Natural killer cell (primary cell): ENCODE measurements at regions not wholly inside any gene's neighbourhood (a gene's known extent, or its start where the extent isn't known, plus 50 kb on each side); places are given as distances from the start of the nearest gene placed in this dataset.

Experiments
- ATAC-seq, 3 donors: fragments of 150-1000 bp in 2 of 3; fragments of 200-7000 bp in 1 of 3; cut with Tn5 transposase; 1 replicate in 1 of 3; 2 replicates in 2 of 3; pipeline ENCODE4 v1.10.0; 2021; ENCODE audit warnings: mild to moderate bottlenecking in 2 of 3, moderate library complexity in 2 of 3
- DNase-seq, 2 donors: peaks; one replicate each; pipeline versions ENCODE4 v3.0.0 to v3.0.0-alpha.2; 2013 to 2021; ENCODE audit warnings: mixed read lengths in 1 of 2
- H3K27ac ChIP-seq: one replicate; pipeline ENCODE4 v1.5.1; 2013; ENCODE audit warnings: mild to moderate bottlenecking, low read length
- H3K27me3 ChIP-seq: one replicate; pipeline ENCODE4 v1.6.1; 2013; ENCODE audit warnings: low read length; ENCODE audit not compliant: control insufficient read depth, insufficient read depth
- H3K36me3 ChIP-seq: one replicate; pipeline ENCODE4 v1.6.1; 2013; ENCODE audit warnings: low read length; ENCODE audit not compliant: control insufficient read depth, insufficient read depth
- H3K4me1 ChIP-seq: one replicate; pipeline ENCODE4 v1.6.1; 2013; ENCODE audit warnings: low read length; ENCODE audit not compliant: control insufficient read depth, insufficient read depth
- H3K4me3 ChIP-seq: one replicate; pipeline ENCODE4 v1.5.1; 2013; ENCODE audit warnings: low read length
- H3K9me3 ChIP-seq: one replicate; pipeline ENCODE4 v1.6.1; 2013; ENCODE audit warnings: low read length; ENCODE audit not compliant: control insufficient read depth, insufficient read depth
- H3K27ac Mint-ChIP-seq, 2 donors: one replicate each; pipeline ENCODE4 v1.8.0; 2022; ENCODE audit warnings: mild to moderate bottlenecking in 2 of 2, mixed read lengths in 2 of 2, moderate library complexity in 1 of 2
- H3K27me3 Mint-ChIP-seq, 2 donors: one replicate each; pipeline ENCODE4 v1.8.0; 2022; ENCODE audit warnings: low read depth in 2 of 2, mixed read lengths in 2 of 2
- H3K36me3 Mint-ChIP-seq: one replicate; pipeline ENCODE4 v1.8.0; 2022; ENCODE audit warnings: mixed read lengths
- H3K4me1 Mint-ChIP-seq, 2 donors: one replicate each; pipeline ENCODE4 v1.8.0; 2022; ENCODE audit warnings: mixed read lengths in 2 of 2
- H3K4me3 Mint-ChIP-seq: one replicate; pipeline ENCODE4 v1.8.0; 2022; ENCODE audit warnings: mild to moderate bottlenecking, moderate library complexity, mixed read lengths
- H3K9me3 Mint-ChIP-seq, 2 donors: one replicate each; pipeline ENCODE4 v1.8.0; 2022; ENCODE audit warnings: mixed read lengths in 2 of 2
- WGBS: methylation state at CpG from one replicate; pipeline ENCODE4 v1.1.7; 2013; ENCODE audit warnings: missing lambda C conversion rate; ENCODE audit not compliant: insufficient coverage; 5-methylcytosine and 5-hydroxymethylcytosine counted together
- intact Hi-C: fragments of 100-400 bp; cut with micrococcal nuclease; formaldehyde crosslinking; loops from one replicate; pipeline ENCODE4 v1.14.2; 2022
- TF ChIP-seq, protein P1 (sequence below): fragments of 200-600 bp; IDR thresholded peaks from one replicate; pipeline ENCODE4 v1.8.0; 2022; ENCODE audit warnings: antibody characterized with exemption

DNA sequence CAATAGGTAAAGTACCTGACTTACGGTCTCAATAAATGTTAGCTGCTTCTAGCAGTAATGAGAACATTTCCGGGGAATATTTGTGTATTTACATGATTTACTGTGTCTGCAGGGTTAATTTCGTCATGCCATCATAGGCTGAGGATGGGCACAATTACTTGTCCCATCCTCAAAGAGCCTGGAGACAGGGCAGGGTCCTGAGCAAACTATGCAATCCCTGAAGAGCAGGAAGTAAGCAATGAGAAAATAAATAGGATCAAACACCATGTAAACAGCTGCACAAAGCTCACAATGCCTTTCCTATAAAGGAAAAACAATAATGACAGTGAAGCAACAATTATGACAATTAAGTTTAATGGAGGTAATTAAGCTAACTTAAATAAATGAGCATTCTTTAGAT lies 114.6 kb upstream of the FOXQ1 start:
- H3K4me3 ChIP-seq, result no peak overlapping the region
- Mint-ChIP-seq H3K4me3 (no peak overlapping the region), H3K9me3 (peaks cover 0 to 2% of the 10 kb centered on the region in 2 donors), H3K27ac (no peak overlapping the region), H3K27me3 (peaks cover 8 to 24% of the 10 kb centered on the region in 2 donors), H3K4me1 (no peaks in the 10 kb centered on the region), H3K36me3 (no peaks in the 10 kb centered on the region)
- TF ChIP-seq, protein P1, sequence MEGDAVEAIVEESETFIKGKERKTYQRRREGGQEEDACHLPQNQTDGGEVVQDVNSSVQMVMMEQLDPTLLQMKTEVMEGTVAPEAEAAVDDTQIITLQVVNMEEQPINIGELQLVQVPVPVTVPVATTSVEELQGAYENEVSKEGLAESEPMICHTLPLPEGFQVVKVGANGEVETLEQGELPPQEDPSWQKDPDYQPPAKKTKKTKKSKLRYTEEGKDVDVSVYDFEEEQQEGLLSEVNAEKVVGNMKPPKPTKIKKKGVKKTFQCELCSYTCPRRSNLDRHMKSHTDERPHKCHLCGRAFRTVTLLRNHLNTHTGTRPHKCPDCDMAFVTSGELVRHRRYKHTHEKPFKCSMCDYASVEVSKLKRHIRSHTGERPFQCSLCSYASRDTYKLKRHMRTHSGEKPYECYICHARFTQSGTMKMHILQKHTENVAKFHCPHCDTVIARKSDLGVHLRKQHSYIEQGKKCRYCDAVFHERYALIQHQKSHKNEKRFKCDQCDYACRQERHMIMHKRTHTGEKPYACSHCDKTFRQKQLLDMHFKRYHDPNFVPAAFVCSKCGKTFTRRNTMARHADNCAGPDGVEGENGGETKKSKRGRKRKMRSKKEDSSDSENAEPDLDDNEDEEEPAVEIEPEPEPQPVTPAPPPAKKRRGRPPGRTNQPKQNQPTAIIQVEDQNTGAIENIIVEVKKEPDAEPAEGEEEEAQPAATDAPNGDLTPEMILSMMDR, result no peak
- no peaks in the 10 kb centered on the region for H3K4me1 ChIP-seq
- H3K9me3 ChIP-seq, result no peaks in the 10 kb centered on the region
- H3K27ac ChIP-seq, result no peak overlapping the region
- WGBS, result 59% methylated on average over 3 of the region's 3 CpGs
- DNase-seq (no peak), ATAC-seq (no peak)
- H3K27me3 ChIP-seq, result no peaks in the 10 kb centered on the region
- no peaks in the 10 kb centered on the region for H3K36me3 ChIP-seq
- intact Hi-C loops, result no loop called here

DNA sequence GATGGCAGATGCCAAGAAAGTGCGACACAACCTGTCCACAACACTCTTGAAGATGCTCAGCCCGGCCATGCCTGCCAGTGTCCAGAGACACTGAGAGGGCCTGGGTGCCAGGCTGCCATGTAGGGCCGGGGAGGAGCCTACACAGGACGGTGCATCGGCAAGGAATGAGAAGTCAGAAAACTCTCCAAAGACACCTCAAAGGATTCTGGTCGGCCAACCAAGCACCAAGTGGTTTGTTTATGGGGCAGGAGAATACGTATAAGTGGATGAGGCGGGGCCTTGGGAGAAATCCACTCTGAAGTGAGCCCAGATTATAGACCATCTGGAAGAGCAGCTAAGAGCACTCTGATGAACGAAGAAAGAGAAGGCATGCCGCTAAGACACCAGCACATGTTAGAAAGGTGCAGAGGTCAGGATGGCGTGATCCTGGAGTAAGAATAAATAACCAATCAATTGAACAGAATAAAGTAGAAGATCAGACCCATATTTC lies 120.7 kb upstream of the FOXQ1 start:
- TF ChIP-seq, protein P1, result no peak
- Histone ChIP-seq H3K27ac (no peak overlapping the region), H3K9me3 (no peaks in the 10 kb centered on the region), H3K4me3 (no peak overlapping the region), H3K27me3 (no peaks in the 10 kb centered on the region), H3K36me3 (no peaks in the 10 kb centered on the region), H3K4me1 (no peaks in the 10 kb centered on the region)
- intact Hi-C loops, result no loop called here
- Mint-ChIP-seq H3K36me3 (no peaks in the 10 kb centered on the region), H3K4me3 (no peak overlapping the region), H3K9me3 (peaks cover 0 to 2% of the 10 kb centered on the region in 2 donors), H3K27ac (no peak overlapping the region), H3K4me1 (no peaks in the 10 kb centered on the region), H3K27me3 (peaks cover 10 to 13% of the 10 kb centered on the region in 2 donors)
- ATAC-seq, result no peak
- WGBS, result 94% methylated on average over 10 of the region's 11 CpGs
- no peak for DNase-seq

DNA sequence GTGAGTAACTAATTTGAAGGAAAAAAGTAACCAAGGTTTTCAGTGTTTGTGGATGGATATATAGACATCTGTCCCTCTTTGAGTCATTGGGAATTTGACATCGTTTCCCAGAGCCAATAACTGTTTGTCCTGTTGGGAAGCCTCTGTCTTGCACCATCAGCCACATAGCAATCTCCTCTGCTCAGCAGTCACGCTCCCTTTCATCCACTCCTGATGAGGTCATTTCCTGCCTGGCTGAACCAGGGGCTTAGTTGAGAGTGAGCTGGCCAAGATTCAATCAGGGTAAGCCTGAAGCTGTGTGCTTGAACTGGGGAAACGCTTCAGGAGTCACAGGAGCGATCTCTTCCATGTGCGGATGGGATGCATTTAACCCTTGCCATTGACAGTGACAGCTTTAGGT lies 121.5 kb upstream of the FOXQ1 start:
- DNase-seq (no peak), ATAC-seq (no peak)
- WGBS, result 34% methylated on average over 5 of the region's 5 CpGs
- no peak overlapping the region for H3K4me3 Mint-ChIP-seq
- intact Hi-C loops, result no loop called here
- H3K27ac Mint-ChIP-seq, result no peak overlapping the region
- TF ChIP-seq, protein P1, result no peak
- no peaks in the 10 kb centered on the region for H3K9me3 ChIP-seq
- H3K4me1 ChIP-seq, result no peaks in the 10 kb centered on the region
- H3K4me1 Mint-ChIP-seq, result no peaks in the 10 kb centered on the region
- no peak overlapping the region for H3K27ac ChIP-seq
- no peaks in the 10 kb centered on the region for H3K27me3 ChIP-seq
- H3K36me3 ChIP-seq, result no peaks in the 10 kb centered on the region
- H3K36me3 Mint-ChIP-seq, result no peaks in the 10 kb centered on the region
- no peak overlapping the region for H3K4me3 ChIP-seq
- peaks cover 5 to 13% of the 10 kb centered on the region in 2 donors for H3K27me3 Mint-ChIP-seq
- no peaks in the 10 kb centered on the region for H3K9me3 Mint-ChIP-seq

DNA sequence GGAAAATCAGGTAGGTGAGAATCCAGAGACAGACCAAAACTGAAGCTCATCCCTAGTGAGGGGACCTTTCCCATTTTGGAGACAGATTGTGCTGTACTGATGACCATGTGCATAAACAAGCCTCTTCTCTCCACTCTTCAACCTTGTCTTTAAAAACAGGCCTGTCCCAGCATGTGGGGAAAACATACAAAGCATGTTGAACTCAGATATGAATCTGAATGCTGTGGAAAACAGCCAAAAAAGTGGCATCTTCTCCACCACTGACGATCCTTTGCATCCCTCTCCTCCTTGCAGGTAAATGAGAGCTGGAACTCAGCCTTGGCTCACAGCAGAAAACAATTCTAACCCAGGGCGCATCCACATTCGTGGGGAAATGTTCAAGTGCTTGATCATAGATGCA lies 123.7 kb upstream of the FOXQ1 start:
- no peaks in the 10 kb centered on the region for H3K9me3 Mint-ChIP-seq
- no peaks in the 10 kb centered on the region for H3K4me1 Mint-ChIP-seq
- H3K9me3 ChIP-seq, result no peaks in the 10 kb centered on the region
- no peaks in the 10 kb centered on the region for H3K4me1 ChIP-seq
- H3K27ac Mint-ChIP-seq, result no peak overlapping the region
- H3K27me3 Mint-ChIP-seq, result peaks cover 1 to 3% of the 10 kb centered on the region in 2 donors
- DNase-seq (no peak), ATAC-seq (no peak)
- no peaks in the 10 kb centered on the region for H3K27me3 ChIP-seq
- H3K4me3 Mint-ChIP-seq, result no peak overlapping the region
- no peaks in the 10 kb centered on the region for H3K36me3 ChIP-seq
- TF ChIP-seq, protein P1, result no peak
- 68% methylated on average over 3 of the region's 3 CpGs for WGBS
- H3K4me3 ChIP-seq, result no peak overlapping the region
- H3K27ac ChIP-seq, result no peak overlapping the region
- intact Hi-C loops, result no loop called here
- H3K36me3 Mint-ChIP-seq, result no peaks in the 10 kb centered on the region
